HCT116 (cell line): ENCODE measurements at regions not wholly inside any gene's neighbourhood (a gene's known extent, or its start where the extent isn't known, plus 50 kb on each side); places are given as distances from the start of the nearest gene placed in this dataset.

ENCODE experiments used
- EGR1 ChIP-seq: IDR thresholded peaks from 2 replicates; pipeline ENCODE4 v1.6.1; 2012; ENCODE audit warnings: low read depth
- EZH2 ChIP-seq: fragments of 200-600 bp; sonication (generic); IDR thresholded peaks from 2 replicates; pipeline ENCODE4 v1.6.1; 2017; ENCODE audit warnings: antibody characterized with exemption, mixed run types
- EZH2phosphoT487 ChIP-seq: fragments of 200-600 bp; IDR thresholded peaks from 2 replicates; pipeline ENCODE4 v1.6.1; 2018; ENCODE audit warnings: antibody characterized with exemption, borderline replicate concordance
- POLR2A ChIP-seq: IDR thresholded peaks from 2 replicates; pipeline ENCODE4 v1.7.0; 2011; ENCODE audit warnings: borderline replicate concordance; ENCODE audit not compliant: insufficient read depth, insufficient read length; ENCODE audit errors: extremely low read depth
- SIN3A ChIP-seq: IDR thresholded peaks from 2 replicates; pipeline ENCODE4 v1.6.1; 2012; ENCODE audit warnings: low read depth
- SP1 ChIP-seq: IDR thresholded peaks from 2 replicates; pipeline ENCODE4 v1.6.1; 2012; ENCODE audit warnings: low read depth
- TCF7L2 ChIP-seq: IDR thresholded peaks from 2 replicates; pipeline ENCODE4 v1.7.0; 2011; ENCODE audit warnings: borderline replicate concordance, inconsistent platforms; ENCODE audit not compliant: insufficient read depth, insufficient read length; ENCODE audit errors: extremely low read depth
- ZFX ChIP-seq: fragments of 450-650 bp; IDR thresholded peaks from 2 replicates; pipeline ENCODE4 v1.6.1; 2017
- TF ChIP-seq, protein P1 (sequence below), 3 experiments: fragments of 200-600 bp in 1 of 3; sonication (generic) in 1 of 3; IDR thresholded peaks in 2 of 3; conservative IDR thresholded peaks in 1 of 3; 2 replicates each; pipeline ENCODE4 v1.5.1; 2012 to 2017; ENCODE audit warnings: low read depth in 2 of 3, low read length in 2 of 3, antibody characterized with exemption in 1 of 3, borderline replicate concordance in 1 of 3, control low read depth in 1 of 3, mild to moderate bottlenecking in 1 of 3, mixed read lengths in 1 of 3, mixed run types in 1 of 3, moderate library complexity in 1 of 3; ENCODE audit not compliant: insufficient read depth in 1 of 3

DNA sequence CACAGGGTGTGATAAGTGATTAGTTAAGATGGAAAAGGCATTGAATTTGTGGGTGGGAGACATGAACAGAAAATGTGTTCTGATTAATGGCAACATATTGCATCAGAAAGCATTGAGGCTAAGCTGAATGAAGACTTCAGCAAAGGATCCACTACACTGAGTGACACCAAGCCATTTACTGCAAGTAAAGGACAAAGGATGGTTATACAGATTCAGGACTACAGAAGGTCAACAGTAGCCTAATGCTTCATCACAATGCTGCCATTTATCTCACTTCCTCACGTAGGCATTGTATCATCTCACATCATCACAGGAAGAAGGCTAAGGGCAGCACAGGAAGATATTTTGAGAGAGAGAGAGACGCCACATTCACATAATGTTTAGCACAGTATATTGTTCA, 398.2 kb downstream of the COL12A1 start:
- TF ChIP-seq, protein P1, sequence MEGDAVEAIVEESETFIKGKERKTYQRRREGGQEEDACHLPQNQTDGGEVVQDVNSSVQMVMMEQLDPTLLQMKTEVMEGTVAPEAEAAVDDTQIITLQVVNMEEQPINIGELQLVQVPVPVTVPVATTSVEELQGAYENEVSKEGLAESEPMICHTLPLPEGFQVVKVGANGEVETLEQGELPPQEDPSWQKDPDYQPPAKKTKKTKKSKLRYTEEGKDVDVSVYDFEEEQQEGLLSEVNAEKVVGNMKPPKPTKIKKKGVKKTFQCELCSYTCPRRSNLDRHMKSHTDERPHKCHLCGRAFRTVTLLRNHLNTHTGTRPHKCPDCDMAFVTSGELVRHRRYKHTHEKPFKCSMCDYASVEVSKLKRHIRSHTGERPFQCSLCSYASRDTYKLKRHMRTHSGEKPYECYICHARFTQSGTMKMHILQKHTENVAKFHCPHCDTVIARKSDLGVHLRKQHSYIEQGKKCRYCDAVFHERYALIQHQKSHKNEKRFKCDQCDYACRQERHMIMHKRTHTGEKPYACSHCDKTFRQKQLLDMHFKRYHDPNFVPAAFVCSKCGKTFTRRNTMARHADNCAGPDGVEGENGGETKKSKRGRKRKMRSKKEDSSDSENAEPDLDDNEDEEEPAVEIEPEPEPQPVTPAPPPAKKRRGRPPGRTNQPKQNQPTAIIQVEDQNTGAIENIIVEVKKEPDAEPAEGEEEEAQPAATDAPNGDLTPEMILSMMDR (IDR thresholded peaks at IDR 0.05 in 2 of 3, conservative IDR thresholded peaks at IDR 0.05 in 1 of 3; ENCODE audit: borderline replicate concordance in 1 of 3, insufficient read depth in 1 of 3, low read depth in 2 of 3, low read length in 2 of 3) = no peak
- TF ChIP-seq POLR2A (no peak), TCF7L2 (no peak), SIN3A (no peak), ZFX (no peak), EGR1 (no peak), SP1 (no peak), EZH2phosphoT487 (no peak), EZH2 (no peak)
